SK-N-SH (cell line): ENCODE measurements at regions not wholly inside any gene's neighbourhood (a gene's known extent, or its start where the extent isn't known, plus 50 kb on each side); places are given as distances from the start of the nearest gene placed in this dataset.

ENCODE experiments used
- CTCF ChIA-PET: fragments of 300-600, 350-600 bp; formaldehyde crosslinking; extraction: SDS; loops from one replicate; lab custom pipeline; 2021; lab: Yijun Ruan, JAX
- POLR2A ChIA-PET: fragments of 350-600 bp; sonication (Branson Sonifier 250); formaldehyde crosslinking; extraction: SDS; loops from one replicate; lab custom pipeline; 2020; ENCODE audit warnings: antibody characterized with exemption, inconsistent platforms; lab: Yijun Ruan, JAX
- DNase-seq: peaks from one replicate; pipeline ENCODE4 v3.0.0; 2012
- H2AFZ ChIP-seq: fragments of 200-600 bp; sonication (generic); 2 replicates; pipeline ENCODE4 v1.8.1; 2016; ENCODE audit warnings: antibody characterized with exemption, mild to moderate bottlenecking, low read depth
- H3F3A ChIP-seq: fragments of 200-600 bp; sonication (generic); replicated peaks from 2 replicates; pipeline ENCODE3; 2016; ENCODE audit warnings: antibody characterized with exemption, mild to moderate bottlenecking; ENCODE audit not compliant: insufficient read depth
- H3K27ac ChIP-seq, 2 experiments: fragments of 200-500 bp in 1 of 2; fragments of 200-600 bp in 1 of 2; sonication (Bioruptor generic) in 1 of 2; sonication (generic), shearing (Covaris generic) in 1 of 2; 2 replicates each; pipeline versions ENCODE4 v1.5.1 to v1.6.1; 2014 to 2016; ENCODE audit warnings: low read depth in 2 of 2, inconsistent platforms in 1 of 2, low read length in 1 of 2, mild to moderate bottlenecking in 1 of 2, mixed read lengths in 1 of 2
- H3K27me3 ChIP-seq: fragments of 200-600 bp; sonication (generic), shearing (Covaris generic); 2 replicates; pipeline ENCODE4 v1.6.1; 2016; ENCODE audit warnings: mixed run types; ENCODE audit not compliant: insufficient read depth
- H3K36me3 ChIP-seq, 2 experiments: fragments of 200-500 bp in 1 of 2; fragments of 200-600 bp in 1 of 2; sonication (Bioruptor generic) in 1 of 2; sonication (generic) in 1 of 2; replicated peaks in 1 of 2; 2 replicates each; pipeline versions ENCODE3 to v1.5.1; 2014 to 2016; ENCODE audit warnings: low read length in 1 of 2, mild to moderate bottlenecking in 1 of 2; ENCODE audit not compliant: insufficient read depth in 2 of 2, control insufficient read depth in 1 of 2
- H3K4me1 ChIP-seq, 2 experiments: fragments of 200-500 bp in 1 of 2; fragments of 200-600 bp in 1 of 2; sonication (Bioruptor generic) in 1 of 2; sonication (generic), shearing (Covaris generic) in 1 of 2; 2 replicates each; pipeline versions ENCODE4 v1.5.1 to v1.6.1; 2014 to 2016; ENCODE audit warnings: low read depth in 1 of 2, low read length in 1 of 2, mixed run types in 1 of 2; ENCODE audit not compliant: insufficient read depth in 2 of 2, control insufficient read depth in 1 of 2
- H3K4me2 ChIP-seq: fragments of 200-600 bp; sonication (generic), shearing (Covaris generic); 2 replicates; pipeline ENCODE4 v1.6.1; 2017; ENCODE audit warnings: mixed run types
- H3K4me3 ChIP-seq, 2 experiments: fragments of 200-500 bp in 1 of 2; fragments of 200-600 bp in 1 of 2; sonication (Bioruptor generic) in 1 of 2; sonication (generic), shearing (Covaris generic) in 1 of 2; 2 replicates each; pipeline versions ENCODE4 v1.5.1 to v1.8.1; 2014 to 2016; ENCODE audit warnings: low read depth in 2 of 2, inconsistent platforms in 1 of 2, low read length in 1 of 2, mild to moderate bottlenecking in 1 of 2, mixed read lengths in 1 of 2, moderate library complexity in 1 of 2
- H3K79me2 ChIP-seq: fragments of 200-600 bp; sonication (generic); 2 replicates; pipeline ENCODE4 v1.8.1; 2017; ENCODE audit warnings: mild to moderate bottlenecking; ENCODE audit not compliant: insufficient read depth
- H3K9ac ChIP-seq: fragments of 200-600 bp; sonication (generic); 2 replicates; pipeline ENCODE4 v1.6.1; 2017; ENCODE audit warnings: mixed run types
- H3K9me2 ChIP-seq: fragments of 200-600 bp; sonication (generic); 2 replicates; pipeline ENCODE4 v1.6.1; 2017; ENCODE audit warnings: mixed run types
- H3K9me3 ChIP-seq: fragments of 200-600 bp; sonication (generic); 2 replicates; pipeline ENCODE4 v1.6.1; 2017; ENCODE audit warnings: mixed run types, mild to moderate bottlenecking, moderate library complexity
- H4K20me1 ChIP-seq: fragments of 200-600 bp; sonication (generic); 2 replicates; pipeline ENCODE4 v1.6.1; 2017; ENCODE audit warnings: mild to moderate bottlenecking, mixed run types; ENCODE audit not compliant: insufficient read depth
- ELF1 ChIP-seq: IDR thresholded peaks from 2 replicates; pipeline ENCODE4 v1.4.0; 2012
- EP300 ChIP-seq, 2 experiments: IDR thresholded peaks; 2 replicates each; pipeline versions ENCODE4 v1.4.0 to v1.6.1; 2012; ENCODE audit warnings: borderline replicate concordance in 1 of 2, low read depth in 1 of 2, low read length in 1 of 2
- EZH2phosphoT487 ChIP-seq: fragments of 200-600 bp; sonication (generic); IDR thresholded peaks from 2 replicates; pipeline ENCODE4 v1.6.1; 2017; ENCODE audit warnings: low read depth, mixed run types, mild to moderate bottlenecking, antibody characterized with exemption, moderate library complexity, borderline replicate concordance
- FOSL2 ChIP-seq: IDR thresholded peaks from 2 replicates; pipeline ENCODE4 v1.4.0; 2012; ENCODE audit warnings: low read depth, mild to moderate bottlenecking, moderate library complexity, borderline replicate concordance
- MEF2A ChIP-seq: IDR thresholded peaks from 2 replicates; pipeline ENCODE4 v1.4.0; 2012; ENCODE audit warnings: low read depth, borderline replicate concordance
- NRF1 ChIP-seq: IDR thresholded peaks from 2 replicates; pipeline ENCODE4 v1.6.1; 2012; ENCODE audit warnings: low read depth, mild to moderate bottlenecking, low read length
- RAD21 ChIP-seq: IDR thresholded peaks from 2 replicates; pipeline ENCODE4 v1.6.1; 2012; ENCODE audit warnings: mild to moderate bottlenecking, low read length
- RCOR1 ChIP-seq: fragments of 150-350 bp; IDR thresholded peaks from 2 replicates; pipeline ENCODE4 v1.6.1; 2017; ENCODE audit warnings: antibody characterized with exemption, low read length
- SMC3 ChIP-seq: IDR thresholded peaks from 2 replicates; pipeline ENCODE4 v1.6.1; 2012; ENCODE audit warnings: low read depth, low read length, improper control_type of control experiment
- TEAD4 ChIP-seq: IDR thresholded peaks from 2 replicates; pipeline ENCODE4 v1.4.0; 2012; ENCODE audit warnings: mild to moderate bottlenecking, borderline replicate concordance; ENCODE audit not compliant: insufficient read depth
- YY1 ChIP-seq: IDR thresholded peaks from 2 replicates; pipeline ENCODE4 v1.4.0; 2012; ENCODE audit warnings: low read depth, mild to moderate bottlenecking
- WGBS: methylation state at CpG from one replicate; pipeline ENCODE4 v1.1.6; 2017; ENCODE audit warnings: low lambda C conversion rate; 5-methylcytosine and 5-hydroxymethylcytosine counted together
- TF ChIP-seq, protein P1 (sequence below): IDR thresholded peaks from 2 replicates; pipeline ENCODE4 v1.4.0; 2012; ENCODE audit warnings: low read depth, borderline replicate concordance
- TF ChIP-seq, protein P2 (sequence below): IDR thresholded peaks from 2 replicates; pipeline ENCODE4; 2012
- TF ChIP-seq, protein P3 (sequence below): IDR thresholded peaks from 2 replicates; pipeline ENCODE4 v1.6.1; 2012; ENCODE audit warnings: mild to moderate bottlenecking, low read depth, low read length, moderate library complexity
- TF ChIP-seq, protein P4 (sequence below): IDR thresholded peaks from 2 replicates; pipeline ENCODE4 v1.4.0; 2012; ENCODE audit warnings: low read depth, borderline replicate concordance
- TF ChIP-seq, protein P5 (sequence below): fragments of 150-350 bp; IDR thresholded peaks from 2 replicates; pipeline ENCODE4 v1.6.1; 2016; ENCODE audit warnings: mild to moderate bottlenecking, low read depth, low read length

DNA sequence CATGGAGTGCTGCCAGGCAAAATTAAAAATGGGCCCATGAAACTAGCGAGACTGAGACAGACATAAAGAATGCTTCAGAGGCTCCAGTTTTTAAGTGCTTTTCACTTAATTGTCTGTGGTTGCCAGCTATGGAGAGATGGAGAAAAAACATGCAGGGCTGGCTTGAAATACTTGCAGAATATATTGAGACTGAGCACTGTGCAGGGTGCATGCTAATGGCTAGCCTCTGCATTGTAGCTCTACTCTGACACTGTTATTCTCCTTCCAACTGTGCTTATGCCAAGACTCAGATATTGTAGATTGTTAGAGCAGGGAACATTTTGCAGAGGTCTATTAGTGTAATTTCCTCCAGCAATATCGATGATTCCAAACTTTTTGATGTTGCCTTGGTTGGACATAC is 735.0 kb downstream of the PDCD6IP start:
- POLR2A ChIA-PET: no interaction called here

DNA sequence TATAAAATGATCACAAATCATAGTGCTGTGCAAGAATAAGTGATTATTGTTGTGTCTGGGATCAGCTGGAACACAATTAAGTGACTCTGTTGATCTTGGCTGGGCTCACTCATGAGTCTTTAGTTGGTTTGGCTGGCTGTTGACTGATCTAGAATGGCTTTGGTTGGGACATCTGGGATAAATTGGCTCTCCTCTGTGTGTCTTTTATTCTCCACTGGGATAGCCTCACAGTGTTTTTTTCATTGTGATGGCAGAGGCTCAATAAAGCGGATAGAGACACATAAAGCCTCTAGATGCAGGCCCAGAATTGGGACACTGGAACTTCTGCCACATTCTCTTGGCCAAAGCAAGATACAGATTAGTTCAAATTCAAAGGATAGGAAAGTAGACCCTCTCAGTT is 735.6 kb downstream of the PDCD6IP start:
- Histone ChIP-seq H3K36me3 (no peaks in the 10 kb centered on the region), H3F3A (no peaks in the 10 kb centered on the region), H3K4me3 (no peak overlapping the region), H3K27me3 (no peaks in the 10 kb centered on the region), H3K27ac (no peak overlapping the region), H4K20me1 (no peaks in the 10 kb centered on the region), H3K4me2 (no peak overlapping the region), H3K9me2 (no peaks in the 10 kb centered on the region), H3K9ac (no peak overlapping the region), H3K79me2 (no peaks in the 10 kb centered on the region), H3K4me1 (no peaks in the 10 kb centered on the region), H2AFZ (no peak overlapping the region), H3K9me3 (peaks cover 8% of the 10 kb centered on the region; the same call in 1 of the 2 replicates)
- no peak for DNase-seq
- 9% methylated on average over 1 of the region's 1 CpG for WGBS
- POLR2A ChIA-PET: no interaction called here
- TF ChIP-seq TEAD4 (no peak), FOSL2 (no peak), RCOR1 (no peak), EZH2phosphoT487 (no peak), MEF2A (no peak), SMC3 (no peak), ELF1 (no peak), NRF1 (no peak)
- TF ChIP-seq, protein P1, sequence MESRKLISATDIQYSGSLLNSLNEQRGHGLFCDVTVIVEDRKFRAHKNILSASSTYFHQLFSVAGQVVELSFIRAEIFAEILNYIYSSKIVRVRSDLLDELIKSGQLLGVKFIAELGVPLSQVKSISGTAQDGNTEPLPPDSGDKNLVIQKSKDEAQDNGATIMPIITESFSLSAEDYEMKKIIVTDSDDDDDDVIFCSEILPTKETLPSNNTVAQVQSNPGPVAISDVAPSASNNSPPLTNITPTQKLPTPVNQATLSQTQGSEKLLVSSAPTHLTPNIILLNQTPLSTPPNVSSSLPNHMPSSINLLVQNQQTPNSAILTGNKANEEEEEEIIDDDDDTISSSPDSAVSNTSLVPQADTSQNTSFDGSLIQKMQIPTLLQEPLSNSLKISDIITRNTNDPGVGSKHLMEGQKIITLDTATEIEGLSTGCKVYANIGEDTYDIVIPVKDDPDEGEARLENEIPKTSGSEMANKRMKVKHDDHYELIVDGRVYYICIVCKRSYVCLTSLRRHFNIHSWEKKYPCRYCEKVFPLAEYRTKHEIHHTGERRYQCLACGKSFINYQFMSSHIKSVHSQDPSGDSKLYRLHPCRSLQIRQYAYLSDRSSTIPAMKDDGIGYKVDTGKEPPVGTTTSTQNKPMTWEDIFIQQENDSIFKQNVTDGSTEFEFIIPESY: no peak
- TF ChIP-seq, protein P2, sequence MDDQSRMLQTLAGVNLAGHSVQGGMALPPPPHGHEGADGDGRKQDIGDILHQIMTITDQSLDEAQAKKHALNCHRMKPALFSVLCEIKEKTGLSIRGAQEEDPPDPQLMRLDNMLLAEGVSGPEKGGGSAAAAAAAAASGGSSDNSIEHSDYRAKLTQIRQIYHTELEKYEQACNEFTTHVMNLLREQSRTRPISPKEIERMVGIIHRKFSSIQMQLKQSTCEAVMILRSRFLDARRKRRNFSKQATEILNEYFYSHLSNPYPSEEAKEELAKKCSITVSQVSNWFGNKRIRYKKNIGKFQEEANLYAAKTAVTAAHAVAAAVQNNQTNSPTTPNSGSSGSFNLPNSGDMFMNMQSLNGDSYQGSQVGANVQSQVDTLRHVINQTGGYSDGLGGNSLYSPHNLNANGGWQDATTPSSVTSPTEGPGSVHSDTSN: no peak
- TF ChIP-seq, protein P3, sequence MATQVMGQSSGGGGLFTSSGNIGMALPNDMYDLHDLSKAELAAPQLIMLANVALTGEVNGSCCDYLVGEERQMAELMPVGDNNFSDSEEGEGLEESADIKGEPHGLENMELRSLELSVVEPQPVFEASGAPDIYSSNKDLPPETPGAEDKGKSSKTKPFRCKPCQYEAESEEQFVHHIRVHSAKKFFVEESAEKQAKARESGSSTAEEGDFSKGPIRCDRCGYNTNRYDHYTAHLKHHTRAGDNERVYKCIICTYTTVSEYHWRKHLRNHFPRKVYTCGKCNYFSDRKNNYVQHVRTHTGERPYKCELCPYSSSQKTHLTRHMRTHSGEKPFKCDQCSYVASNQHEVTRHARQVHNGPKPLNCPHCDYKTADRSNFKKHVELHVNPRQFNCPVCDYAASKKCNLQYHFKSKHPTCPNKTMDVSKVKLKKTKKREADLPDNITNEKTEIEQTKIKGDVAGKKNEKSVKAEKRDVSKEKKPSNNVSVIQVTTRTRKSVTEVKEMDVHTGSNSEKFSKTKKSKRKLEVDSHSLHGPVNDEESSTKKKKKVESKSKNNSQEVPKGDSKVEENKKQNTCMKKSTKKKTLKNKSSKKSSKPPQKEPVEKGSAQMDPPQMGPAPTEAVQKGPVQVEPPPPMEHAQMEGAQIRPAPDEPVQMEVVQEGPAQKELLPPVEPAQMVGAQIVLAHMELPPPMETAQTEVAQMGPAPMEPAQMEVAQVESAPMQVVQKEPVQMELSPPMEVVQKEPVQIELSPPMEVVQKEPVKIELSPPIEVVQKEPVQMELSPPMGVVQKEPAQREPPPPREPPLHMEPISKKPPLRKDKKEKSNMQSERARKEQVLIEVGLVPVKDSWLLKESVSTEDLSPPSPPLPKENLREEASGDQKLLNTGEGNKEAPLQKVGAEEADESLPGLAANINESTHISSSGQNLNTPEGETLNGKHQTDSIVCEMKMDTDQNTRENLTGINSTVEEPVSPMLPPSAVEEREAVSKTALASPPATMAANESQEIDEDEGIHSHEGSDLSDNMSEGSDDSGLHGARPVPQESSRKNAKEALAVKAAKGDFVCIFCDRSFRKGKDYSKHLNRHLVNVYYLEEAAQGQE: no peak
- TF ChIP-seq, protein P4, sequence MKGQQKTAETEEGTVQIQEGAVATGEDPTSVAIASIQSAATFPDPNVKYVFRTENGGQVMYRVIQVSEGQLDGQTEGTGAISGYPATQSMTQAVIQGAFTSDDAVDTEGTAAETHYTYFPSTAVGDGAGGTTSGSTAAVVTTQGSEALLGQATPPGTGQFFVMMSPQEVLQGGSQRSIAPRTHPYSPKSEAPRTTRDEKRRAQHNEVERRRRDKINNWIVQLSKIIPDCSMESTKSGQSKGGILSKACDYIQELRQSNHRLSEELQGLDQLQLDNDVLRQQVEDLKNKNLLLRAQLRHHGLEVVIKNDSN: no peak
- CTCF ChIA-PET: no interaction called here

More for the DNA sequence above, 735.0 kb downstream of the PDCD6IP start:
- Histone ChIP-seq H3K9me3 (peaks cover 8% of the 10 kb centered on the region; the same call in 1 of the 2 replicates), H3K27ac (no peak overlapping the region), H3K36me3 (no peaks in the 10 kb centered on the region), H3K4me3 (no peak overlapping the region), H3K27me3 (no peaks in the 10 kb centered on the region), H3K79me2 (no peaks in the 10 kb centered on the region), H4K20me1 (no peaks in the 10 kb centered on the region), H3K4me2 (no peak overlapping the region), H3K9ac (no peak overlapping the region), H3K9me2 (no peaks in the 10 kb centered on the region), H3F3A (no peaks in the 10 kb centered on the region)
- WGBS: 6% methylated on average over 2 of the region's 2 CpGs
- CTCF ChIA-PET: no interaction called here
- TF ChIP-seq SMC3 (no peak), ELF1 (no peak), FOSL2 (no peak), RAD21 (no peak), EP300 (IDR thresholded peaks at IDR 0.05; ENCODE audit: borderline replicate concordance in 1 of 2, low read depth in 1 of 2, low read length in 1 of 2) (no peak), YY1 (no peak)
- TF ChIP-seq, protein P5, sequence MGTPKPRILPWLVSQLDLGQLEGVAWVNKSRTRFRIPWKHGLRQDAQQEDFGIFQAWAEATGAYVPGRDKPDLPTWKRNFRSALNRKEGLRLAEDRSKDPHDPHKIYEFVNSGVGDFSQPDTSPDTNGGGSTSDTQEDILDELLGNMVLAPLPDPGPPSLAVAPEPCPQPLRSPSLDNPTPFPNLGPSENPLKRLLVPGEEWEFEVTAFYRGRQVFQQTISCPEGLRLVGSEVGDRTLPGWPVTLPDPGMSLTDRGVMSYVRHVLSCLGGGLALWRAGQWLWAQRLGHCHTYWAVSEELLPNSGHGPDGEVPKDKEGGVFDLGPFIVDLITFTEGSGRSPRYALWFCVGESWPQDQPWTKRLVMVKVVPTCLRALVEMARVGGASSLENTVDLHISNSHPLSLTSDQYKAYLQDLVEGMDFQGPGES: no peak
- TF ChIP-seq, all 33 proteins: peak for 0
- no peak for DNase-seq
- Histone ChIP-seq H2AFZ (no peak overlapping the region), H3K4me1 (no peaks in the 10 kb centered on the region)
